Medulla oblongata (tissue), 1 donor: ENCODE measurements at regions not wholly inside any gene's neighbourhood (a gene's known extent, or its start where the extent isn't known, plus 50 kb on each side); places are given as distances from the start of the nearest gene placed in this dataset.

Source experiments
- DNase-seq: peaks from one replicate; pipeline ENCODE4 v3.0.0-alpha.2; 2015; ENCODE audit errors: extremely low spot score

- DNase-seq: no peak
These were observed 255.6 kb upstream of the CTAGE1 start for GRCh38 chr18:22673182-22673862.

- DNase-seq: no peak
These were observed 256.6 kb upstream of the CTAGE1 start for GRCh38 chr18:22674272-22674671.

- DNase-seq: no peak
These were observed 257.3 kb upstream of the CTAGE1 start for GRCh38 chr18:22675006-22675405.

- DNase-seq: no peak
These were observed 256.7 kb upstream of the RBBP8 start for GRCh38 chr18:22676423-22676822.

GRCh38 chr18:22678486-22678885 lies 254.6 kb upstream of the RBBP8 start:
- DNase-seq: no peak

GRCh38 chr18:22680944-22681343 lies 252.2 kb upstream of the RBBP8 start:
- no peak for DNase-seq

- no peak for DNase-seq
These were observed 251.2 kb upstream of the RBBP8 start for GRCh38 chr18:22681908-22682307.

- no peak for DNase-seq
These were observed 250.4 kb upstream of the RBBP8 start for GRCh38 chr18:22682720-22683119.

GRCh38 chr18:22683196-22683676 lies 249.9 kb upstream of the RBBP8 start:
- peak; percentile 14 for DNase-seq

- no peak for DNase-seq
These were observed 249.3 kb upstream of the RBBP8 start for GRCh38 chr18:22683786-22684185.

- DNase-seq: no peak
These were observed 248.9 kb upstream of the RBBP8 start for GRCh38 chr18:22684268-22684667.

GRCh38 chr18:22685788-22686187 lies 247.3 kb upstream of the RBBP8 start:
- DNase-seq: no peak

GRCh38 chr18:22687892-22688680 lies 245.0 kb upstream of the RBBP8 start:
- DNase-seq: no peak

- DNase-seq: no peak
These were observed 244.1 kb upstream of the RBBP8 start for GRCh38 chr18:22688877-22689496.

- no peak for DNase-seq
These were observed 243.4 kb upstream of the RBBP8 start for GRCh38 chr18:22689712-22690111.

GRCh38 chr18:22690556-22690955 lies 242.6 kb upstream of the RBBP8 start:
- no peak for DNase-seq

- DNase-seq: no peak
These were observed 241.0 kb upstream of the RBBP8 start for GRCh38 chr18:22691946-22692710.

- no peak for DNase-seq
These were observed 238.2 kb upstream of the RBBP8 start for GRCh38 chr18:22694954-22695353.

GRCh38 chr18:22695674-22696073 lies 237.5 kb upstream of the RBBP8 start:
- no peak for DNase-seq

GRCh38 chr18:22697561-22697960 lies 235.6 kb upstream of the RBBP8 start:
- no peak for DNase-seq

GRCh38 chr18:22698711-22699110 lies 234.4 kb upstream of the RBBP8 start:
- no peak for DNase-seq

- no peak for DNase-seq
These were observed 233.5 kb upstream of the RBBP8 start for GRCh38 chr18:22699629-22700028.
